GM19023 (cell line): ENCODE measurements at regions not wholly inside any gene's neighbourhood (a gene's known extent, or its start where the extent isn't known, plus 50 kb on each side); places are given as distances from the start of the nearest gene placed in this dataset.

Experiments used
- ATAC-seq: cut with Tn5 transposase; IDR thresholded peaks from one replicate; pipeline ENCODE4 v1.9.1; 2021; ENCODE audit warnings: mild to moderate bottlenecking, moderate library complexity; ENCODE audit not compliant: unreplicated experiment

DNA sequence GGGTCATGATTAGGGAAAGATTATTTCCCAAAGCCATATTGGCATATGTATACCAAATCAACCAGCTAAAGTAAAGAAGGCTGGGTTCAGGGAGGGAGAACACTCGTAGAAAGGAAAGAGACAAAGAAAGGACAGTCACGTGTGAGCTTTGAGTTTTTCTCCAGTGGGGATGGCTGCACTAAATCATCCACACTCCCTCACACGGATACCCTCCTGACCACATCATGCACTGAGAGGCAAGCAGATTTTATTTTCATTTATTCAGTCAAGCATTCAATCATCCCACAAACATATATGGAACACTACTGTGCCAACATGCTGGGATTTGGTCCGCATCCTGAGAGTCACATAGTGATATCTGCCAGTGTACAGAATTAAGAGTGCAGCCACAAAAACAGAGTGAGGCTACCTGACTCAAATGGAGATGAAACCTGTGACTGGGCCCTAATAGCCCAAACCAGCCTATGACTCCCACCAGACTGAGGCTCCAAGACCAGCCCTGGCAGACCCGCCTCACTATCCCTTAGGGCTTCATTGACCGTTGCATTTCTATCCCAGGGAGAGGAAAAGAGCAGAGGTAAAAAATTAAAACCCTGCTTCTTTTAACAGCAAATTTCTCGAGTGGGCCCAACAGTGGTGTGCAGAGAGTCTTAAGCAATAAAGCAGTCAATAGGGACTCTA lies 155.9 kb downstream of the BARHL2 start:
- no peak for ATAC-seq

DNA sequence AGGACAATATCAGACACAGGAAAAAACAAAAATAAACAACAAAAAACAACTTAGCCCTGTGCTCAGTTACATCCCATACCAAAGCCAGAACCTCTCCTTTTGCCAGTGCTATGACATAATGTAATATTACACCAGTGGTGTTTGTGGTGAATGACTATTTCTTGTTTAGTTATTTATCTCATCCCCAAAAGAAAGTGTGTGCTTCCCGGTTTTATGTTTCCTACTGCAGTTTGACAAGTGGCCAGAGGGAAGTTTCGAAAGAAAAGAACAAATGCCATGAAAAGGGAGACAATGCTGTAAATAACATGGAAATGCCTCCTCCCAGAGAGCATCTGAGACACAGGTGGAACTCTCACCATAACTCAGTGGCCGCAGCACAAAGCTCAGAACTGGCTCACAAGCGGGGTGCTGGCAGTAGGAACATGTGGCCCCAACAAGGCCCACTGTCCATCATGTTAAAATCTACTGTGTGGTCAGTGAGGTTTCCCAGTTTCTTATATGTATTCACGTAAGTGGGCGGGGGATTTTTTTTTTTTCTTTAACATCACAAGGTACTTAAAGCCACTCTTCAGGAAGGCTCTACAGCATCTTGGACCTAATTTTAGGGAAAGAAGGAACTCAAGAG lies 158.2 kb downstream of the BARHL2 start:
- no peak for ATAC-seq

DNA sequence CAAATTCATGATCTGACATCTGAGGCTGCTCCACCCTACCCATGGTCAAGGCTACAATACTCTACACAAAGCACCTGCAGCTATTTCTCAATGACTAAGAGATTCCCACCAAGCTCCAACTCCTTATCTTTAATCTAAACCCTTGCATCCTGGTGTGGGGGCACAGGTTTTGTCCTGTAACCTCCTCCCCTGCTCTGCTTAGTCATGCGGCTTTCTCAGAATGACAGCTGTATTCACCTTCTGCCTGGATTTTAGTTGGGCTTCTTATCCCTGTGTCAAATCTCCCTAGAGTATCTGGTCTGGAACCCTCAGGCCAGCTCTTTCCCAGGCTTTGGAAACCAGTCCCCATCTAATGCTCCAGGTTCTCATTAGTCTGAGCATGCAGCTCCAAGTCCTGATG lies 159.0 kb downstream of the BARHL2 start:
- ATAC-seq, result no peak

DNA sequence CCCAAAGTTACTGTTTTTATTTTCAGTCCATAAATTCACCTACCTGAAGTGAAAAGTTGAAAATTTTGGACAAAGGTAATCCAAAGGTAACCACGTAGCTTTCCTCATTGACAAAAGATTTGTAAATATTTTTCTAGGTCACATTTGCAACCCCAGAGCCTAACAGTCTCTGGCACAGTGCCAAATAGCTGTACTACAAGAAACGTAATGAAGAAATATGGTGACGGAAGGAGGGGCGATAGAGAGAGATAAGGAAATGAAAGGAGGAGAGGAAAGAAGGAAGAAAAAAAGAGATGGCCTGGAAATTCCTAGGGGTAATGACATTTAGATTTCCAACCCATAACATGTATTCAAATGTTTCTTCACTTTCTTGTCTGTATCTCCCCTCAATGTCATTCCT lies 159.4 kb downstream of the BARHL2 start:
- ATAC-seq, result no peak

DNA sequence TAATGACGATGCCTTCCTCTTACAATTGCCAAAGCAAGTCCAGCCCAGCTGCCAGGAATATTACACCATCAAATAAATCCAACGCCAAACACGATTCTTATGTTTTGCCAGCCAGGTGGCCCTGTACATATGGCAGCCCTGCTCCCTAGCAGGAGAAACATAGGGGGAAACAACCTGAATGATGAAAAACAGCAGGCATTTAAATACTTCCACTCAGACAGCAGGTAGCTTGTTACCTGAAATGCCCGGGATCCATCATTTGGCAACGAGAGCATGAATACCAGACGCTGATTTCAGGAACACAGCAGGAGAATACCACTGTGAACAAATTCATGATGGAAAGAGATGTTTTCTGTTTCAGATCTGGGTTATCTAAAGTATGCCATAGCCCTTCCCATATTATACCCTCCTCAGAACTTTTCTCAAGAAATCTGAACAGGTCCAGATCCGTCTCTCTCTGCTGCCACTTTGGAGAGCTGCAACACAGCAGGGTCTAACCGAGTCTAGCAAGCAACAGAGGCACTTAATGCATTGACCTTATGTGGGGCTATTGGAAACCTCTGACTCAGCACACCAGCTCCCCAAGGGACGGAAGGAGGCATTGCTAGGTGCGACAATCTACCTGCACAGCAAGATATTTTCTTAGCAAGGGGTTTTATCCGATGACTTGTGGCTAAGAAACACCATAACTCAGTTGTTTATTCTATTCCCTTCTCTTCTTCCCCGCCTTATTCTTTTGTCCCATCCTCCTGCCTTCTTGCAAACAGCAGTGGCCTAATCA lies 166.3 kb downstream of the BARHL2 start:
- ATAC-seq, result no peak

DNA sequence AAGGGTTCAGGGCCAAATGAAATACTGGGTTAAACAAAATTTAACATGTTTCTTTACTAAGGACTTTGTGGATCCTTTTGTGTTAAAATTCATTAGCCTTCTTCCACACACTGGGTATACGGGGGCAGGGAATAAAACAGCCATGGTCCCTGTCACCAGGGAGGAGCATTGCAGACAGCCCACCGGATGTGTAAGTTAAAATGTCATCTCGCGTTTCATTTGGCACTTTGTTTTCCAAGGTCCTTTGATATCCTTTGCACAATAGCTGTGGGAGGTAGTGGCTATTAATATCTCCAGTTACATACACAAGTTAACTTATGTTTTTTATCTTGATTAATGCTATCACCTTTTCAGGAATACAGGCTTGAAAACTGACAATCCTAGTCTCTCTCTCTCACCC lies 172.7 kb downstream of the BARHL2 start:
- no peak for ATAC-seq

DNA sequence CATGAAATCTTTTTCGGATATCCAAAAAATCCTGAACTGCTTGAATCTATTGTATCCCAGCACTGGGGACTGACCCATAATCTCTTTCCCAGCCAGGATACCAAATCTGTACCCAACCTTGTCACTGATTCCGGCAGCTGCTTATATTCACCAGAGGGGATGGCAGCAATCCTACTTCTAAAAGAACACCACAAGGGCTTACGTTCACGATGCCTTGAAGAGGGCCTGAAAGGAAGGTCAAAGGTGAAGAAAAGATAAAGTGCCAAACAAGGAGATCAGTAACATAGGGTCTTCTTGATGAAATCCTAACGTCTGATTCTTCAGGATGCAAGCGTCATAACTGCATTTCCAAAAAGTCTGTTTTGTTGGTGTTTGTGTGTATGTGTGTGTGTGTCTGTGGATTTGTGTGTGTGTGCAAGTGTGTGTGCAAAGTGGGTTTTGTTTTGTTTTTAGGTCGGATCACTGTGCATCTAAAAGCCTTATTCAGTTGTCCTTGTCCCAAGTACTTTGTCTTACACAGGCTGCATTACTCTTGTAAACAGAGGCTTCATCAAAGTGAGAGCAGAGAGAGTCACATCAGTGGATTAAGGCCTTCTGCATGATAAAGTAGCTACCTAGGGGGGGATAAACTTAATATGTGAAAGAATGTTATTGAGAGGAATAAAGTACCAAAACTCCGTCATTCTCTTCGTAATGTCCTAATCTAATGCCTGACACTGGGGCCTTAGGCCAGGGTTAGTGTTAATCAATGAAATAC lies 179.3 kb downstream of the BARHL2 start:
- ATAC-seq, result no peak

DNA sequence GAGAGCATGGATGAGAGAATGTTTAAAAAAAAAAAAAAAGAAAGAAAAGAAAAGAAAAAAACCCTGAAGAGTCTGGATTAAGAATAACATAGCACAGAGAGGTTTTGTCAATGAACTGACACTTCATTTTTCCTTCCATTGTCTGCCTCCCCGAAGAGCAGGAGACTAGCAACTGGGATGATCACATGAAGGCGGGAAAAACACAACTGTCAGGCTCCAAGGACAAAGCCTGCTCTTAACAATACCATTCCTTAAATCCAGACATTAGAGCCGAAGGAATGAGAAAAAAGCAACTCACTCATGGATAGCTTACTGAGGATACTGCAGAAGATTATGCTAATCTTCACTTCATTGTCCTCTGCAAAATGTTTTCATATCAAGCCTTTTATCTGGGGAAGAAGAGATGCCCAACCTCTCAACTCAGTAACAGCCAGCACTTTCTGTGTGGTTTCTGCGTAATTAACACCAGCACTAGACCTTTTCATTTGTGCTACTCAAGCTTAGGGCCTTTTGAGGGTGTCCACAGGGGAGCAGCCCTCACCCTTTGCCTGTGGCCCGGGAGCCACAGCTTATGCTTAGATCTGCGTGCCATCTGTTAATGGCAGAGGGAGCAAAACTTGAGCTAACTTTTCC lies 182.3 kb downstream of the BARHL2 start:
- no peak for ATAC-seq

DNA sequence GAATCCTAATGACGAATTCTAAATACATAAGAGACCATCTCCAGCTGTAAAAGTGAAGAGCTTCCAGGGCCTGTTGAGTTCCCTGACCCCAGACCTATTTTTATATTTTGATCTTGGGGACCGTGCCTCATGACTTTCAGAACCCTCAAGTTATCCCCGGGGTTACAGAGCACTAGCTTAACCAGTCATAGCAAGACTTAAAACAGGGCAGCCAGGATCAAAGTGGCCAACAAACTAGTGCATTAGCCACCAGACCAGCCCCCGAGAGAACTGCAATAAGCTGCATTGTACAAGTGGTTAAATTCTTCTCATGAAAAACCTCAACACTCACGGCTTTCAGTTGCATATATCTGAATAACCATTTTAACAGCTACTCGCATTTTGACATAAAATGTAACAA lies 183.0 kb downstream of the BARHL2 start:
- no peak for ATAC-seq

DNA sequence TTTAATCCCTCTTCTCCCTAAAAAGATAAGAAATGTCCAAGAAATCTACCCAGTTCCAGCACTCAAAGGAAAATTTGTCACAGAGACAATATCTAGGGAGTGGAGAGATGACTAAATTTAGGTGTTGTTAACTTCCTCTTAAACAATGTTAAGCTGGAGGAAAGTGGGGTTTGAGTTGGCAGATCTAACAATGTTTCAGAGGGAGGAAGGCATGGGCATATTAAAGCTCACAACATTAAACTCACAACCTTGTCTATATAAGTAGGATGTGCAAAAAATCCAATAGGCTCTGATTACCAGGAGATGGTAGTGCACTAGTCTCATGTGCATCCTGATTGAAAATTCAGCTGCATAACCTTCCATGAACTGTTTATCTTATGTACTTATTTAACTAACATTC lies 190.1 kb downstream of the BARHL2 start:
- no peak for ATAC-seq

DNA sequence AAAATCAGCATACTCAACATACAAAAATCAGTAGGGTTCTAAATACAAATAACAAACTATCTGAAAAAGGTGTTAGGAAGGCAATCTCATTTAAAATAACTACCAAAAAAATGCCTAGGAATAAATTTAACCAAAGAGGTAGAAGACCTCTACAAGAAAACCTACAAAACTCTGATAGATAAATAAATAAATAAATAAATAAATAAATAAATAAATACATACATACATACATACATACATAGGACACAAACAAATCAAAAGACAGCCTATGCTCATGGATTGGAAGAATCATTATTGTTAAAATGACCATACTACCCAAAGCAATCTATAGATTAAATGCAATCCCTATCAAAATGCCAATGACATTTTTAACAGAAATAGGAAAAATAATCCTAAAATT lies 194.7 kb downstream of the BARHL2 start:
- no peak for ATAC-seq

DNA sequence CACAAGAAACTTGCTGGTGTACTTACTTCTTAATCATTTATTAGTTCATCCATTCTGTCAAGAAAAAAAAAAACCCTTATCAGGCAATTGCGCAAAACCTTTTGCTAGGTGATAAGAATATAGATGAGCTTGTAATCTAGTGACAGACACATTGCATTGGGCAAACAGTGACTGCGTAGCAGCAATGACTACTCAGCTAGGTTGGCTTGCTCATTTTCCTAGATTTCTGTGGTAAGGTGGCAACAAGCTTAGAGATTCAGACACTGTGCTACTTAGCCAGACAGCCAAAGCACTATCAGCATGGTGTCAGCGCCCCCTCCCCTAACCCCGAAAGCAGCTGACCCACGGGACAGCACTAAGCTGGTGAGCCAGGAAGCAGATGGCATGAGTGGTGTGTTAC lies 203.1 kb downstream of the BARHL2 start:
- no peak for ATAC-seq

DNA sequence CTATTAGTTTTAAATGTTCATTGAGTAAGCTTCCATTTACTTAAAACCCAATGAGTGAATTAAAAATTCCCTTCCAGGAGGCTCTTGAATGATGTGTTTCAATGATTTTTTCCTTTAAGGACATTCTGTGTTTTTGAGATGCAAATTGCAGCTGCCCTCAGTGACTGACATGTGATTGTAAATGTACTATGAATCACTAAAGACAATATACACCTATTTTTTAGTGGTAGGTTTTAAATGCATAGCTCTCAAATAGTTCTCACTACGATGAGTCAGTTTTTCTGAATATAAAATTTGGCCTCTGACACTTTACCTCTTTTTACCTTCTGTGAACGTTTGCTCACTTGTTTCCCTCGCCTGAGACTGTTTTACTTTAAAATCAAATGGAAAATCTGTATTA lies 204.7 kb downstream of the BARHL2 start:
- ATAC-seq, result no peak

DNA sequence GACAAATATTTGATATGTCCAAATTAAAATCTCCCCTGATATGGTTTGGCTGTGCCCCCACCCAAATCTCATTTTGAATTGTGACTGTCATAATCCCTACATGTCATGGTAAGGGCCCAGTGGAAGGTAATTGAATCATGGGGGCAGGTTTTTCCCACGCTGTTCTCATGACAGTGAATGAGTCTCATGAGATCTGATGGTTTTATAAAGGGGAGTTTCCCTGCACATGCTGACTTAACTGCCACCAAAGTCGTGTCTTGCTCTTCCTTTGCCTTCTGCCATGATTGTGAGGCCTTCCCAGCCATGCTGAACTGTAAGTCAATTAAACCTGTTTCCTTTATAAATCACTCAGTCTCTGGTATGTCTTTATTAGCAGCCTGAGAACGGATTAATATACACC lies 207.0 kb downstream of the BARHL2 start:
- no peak for ATAC-seq

DNA sequence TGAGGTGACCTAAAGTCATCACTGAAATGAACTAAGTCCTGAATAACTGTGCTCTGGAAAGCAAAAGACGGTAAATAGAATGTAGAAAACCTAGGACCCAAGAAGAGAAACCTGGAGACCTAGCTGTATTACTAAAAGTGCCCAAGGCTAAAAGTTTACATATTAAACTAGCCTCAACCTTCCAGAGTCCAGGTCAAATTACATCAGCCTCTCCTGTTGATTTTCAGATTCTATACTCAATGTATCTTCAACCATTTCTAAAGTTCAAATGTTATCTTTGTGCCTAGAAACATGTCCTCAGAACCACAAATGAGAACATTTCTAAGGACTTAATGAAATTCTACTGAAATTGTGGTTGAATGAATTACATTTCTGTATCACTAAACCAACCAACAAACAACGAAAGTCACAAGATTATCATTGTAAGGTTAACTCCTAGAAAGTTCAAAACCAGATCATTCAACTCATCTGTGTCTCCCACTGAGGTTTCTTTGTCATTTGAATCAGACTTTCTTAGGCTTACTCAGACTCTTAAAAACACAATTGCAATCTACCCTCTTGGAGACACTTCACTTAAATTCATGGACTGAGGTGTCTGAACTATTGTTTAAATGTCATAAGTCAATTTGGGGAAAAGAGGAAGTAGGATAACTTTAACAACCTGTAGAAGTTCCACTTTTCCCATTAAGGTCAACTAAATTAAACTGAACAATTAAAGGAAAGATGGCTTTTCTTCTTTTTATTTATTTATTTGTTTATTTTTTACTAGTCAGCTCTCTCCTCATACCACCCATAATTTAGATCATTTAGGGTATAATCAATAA lies 207.7 kb downstream of the BARHL2 start:
- peak; percentile 46 for ATAC-seq

DNA sequence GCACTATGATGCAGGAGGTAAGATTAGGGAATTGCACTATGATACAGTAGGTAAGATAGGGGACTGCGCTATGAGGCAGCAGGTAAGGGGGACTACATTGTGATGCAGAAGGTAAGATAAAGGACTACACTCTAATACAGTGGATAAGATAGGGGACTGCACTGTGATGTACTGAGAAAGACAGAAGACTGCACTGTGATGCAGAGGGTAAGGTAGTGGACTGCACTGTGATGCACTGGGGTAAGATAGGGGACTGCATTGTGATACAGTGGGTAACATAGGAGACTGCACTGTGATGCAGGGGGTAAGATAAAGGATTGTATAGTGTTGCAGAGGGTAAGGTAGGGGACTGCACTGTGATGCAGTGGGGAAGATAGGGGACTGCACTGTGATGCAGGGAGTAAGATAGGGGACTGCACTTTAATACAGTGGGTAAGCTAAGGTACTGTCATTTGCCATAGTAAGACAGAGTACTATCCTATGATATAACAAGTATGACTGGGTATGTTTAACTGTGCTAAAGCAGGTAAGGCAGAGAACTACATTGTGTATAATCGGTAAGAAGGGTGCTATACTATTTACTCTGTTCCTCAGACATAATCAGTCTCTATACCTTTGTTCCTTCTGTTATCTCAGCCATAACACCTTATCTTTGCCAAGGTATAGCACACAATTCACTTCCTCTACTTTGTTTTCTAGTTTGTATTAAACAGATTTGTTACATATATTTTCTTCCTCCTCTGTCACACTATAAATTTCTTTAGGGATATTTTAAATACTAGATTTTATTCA lies 208.5 kb downstream of the BARHL2 start:
- ATAC-seq, result no peak

DNA sequence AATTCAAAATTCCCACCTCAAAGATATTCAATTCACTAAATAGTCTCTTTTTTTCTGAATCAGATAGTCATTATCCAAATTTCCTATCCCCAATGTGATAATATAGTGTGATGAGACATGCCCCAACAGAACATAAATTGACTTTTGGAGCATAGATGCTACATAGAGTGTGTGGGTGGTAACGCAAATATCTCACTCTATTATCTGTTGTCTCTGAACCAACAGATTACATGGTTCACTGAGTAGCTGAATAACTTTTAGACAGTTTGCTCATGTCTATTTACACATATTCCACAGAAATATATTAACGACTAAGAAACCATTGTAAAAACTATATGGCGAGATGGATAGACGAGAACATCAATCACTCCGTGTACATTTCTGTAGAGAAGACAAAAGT lies 209.9 kb downstream of the BARHL2 start:
- ATAC-seq, result no peak

DNA sequence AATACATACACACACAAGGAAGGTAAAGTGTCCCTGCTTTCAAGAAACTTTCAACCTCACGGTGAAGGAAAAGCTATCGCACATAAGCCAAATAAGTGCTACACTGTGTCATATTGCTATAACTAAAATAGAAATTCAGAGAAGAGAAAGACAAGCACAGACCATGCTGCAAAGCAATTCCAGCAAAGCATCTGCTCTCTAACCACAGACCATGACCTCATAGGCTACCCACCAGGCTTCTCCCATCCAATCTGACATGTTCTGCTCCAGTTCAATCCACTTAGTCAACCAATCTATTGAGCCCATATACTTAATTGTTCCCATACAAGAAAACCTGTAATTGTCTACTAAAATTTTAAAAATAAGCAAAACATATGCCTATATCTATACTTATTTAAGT lies 211.3 kb downstream of the BARHL2 start:
- ATAC-seq, result no peak

DNA sequence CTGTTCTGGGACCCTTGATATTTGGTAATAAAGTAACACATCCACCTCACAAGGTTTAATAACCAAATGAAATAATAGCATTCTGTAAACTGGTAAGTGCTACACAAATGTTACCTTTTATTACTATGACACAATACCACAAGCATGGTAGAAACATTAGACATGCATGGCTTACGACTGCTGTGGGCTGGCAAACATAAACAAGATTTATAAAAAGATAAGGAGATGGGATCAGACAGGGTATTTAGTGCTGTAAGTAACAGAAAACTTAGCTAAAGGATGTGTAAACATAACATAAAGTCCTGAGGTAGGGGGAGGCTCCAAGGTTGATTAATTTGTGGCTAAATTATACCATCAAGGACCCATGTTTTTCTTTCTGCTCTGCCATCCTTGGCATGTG lies 212.6 kb downstream of the BARHL2 start:
- no peak for ATAC-seq
